ENCODE measurements at regions not wholly inside any gene's neighbourhood (a gene's known extent, or its start where the extent isn't known, plus 50 kb on each side); places are given as distances from the start of the nearest gene placed in this dataset.
"Not testable (repeated sequence)": the region's sequence is repeated elsewhere in the genome, so short reads cannot be mapped to it uniquely, and the experiment has no call there.

DNA sequence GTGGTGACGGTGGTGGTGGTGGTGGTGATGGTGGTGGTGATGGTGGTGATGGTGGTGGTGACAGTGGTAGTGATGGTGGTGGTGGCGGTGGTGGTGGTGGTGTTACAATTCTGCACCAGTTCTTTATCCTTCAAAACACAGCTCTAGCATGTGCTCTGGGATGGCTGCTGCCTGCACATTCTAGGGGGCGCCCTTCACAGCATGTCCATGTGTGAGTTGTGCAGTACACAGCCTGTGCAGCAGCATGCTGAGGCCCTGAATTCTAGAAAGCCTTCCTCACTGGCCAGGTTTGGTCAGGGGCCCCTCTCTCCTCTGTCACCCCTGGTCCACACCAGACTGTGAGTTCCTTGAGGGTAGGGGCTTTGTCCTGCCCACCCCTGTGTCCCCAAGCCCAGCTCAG lies 67.7 kb downstream of the MATN1 start:
- TF ChIP-seq, protein P1, sequence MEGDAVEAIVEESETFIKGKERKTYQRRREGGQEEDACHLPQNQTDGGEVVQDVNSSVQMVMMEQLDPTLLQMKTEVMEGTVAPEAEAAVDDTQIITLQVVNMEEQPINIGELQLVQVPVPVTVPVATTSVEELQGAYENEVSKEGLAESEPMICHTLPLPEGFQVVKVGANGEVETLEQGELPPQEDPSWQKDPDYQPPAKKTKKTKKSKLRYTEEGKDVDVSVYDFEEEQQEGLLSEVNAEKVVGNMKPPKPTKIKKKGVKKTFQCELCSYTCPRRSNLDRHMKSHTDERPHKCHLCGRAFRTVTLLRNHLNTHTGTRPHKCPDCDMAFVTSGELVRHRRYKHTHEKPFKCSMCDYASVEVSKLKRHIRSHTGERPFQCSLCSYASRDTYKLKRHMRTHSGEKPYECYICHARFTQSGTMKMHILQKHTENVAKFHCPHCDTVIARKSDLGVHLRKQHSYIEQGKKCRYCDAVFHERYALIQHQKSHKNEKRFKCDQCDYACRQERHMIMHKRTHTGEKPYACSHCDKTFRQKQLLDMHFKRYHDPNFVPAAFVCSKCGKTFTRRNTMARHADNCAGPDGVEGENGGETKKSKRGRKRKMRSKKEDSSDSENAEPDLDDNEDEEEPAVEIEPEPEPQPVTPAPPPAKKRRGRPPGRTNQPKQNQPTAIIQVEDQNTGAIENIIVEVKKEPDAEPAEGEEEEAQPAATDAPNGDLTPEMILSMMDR (IDR thresholded peaks at IDR 0.05; ENCODE audit: low read depth, low read length) = no peak
- Histone ChIP-seq H3K27me3 (ENCODE audit: insufficient read depth, low read depth, severe bottlenecking) (no peaks in the 10 kb centered on the region), H3K27ac (no peak overlapping the region), H3K4me3 (ENCODE audit: low read depth, low read length) (no peak overlapping the region), H3K9me3 (ENCODE audit: severe bottlenecking) (no peaks in the 10 kb centered on the region), H3K36me3 (no peaks in the 10 kb centered on the region)
- no peak for DNase-seq

DNA sequence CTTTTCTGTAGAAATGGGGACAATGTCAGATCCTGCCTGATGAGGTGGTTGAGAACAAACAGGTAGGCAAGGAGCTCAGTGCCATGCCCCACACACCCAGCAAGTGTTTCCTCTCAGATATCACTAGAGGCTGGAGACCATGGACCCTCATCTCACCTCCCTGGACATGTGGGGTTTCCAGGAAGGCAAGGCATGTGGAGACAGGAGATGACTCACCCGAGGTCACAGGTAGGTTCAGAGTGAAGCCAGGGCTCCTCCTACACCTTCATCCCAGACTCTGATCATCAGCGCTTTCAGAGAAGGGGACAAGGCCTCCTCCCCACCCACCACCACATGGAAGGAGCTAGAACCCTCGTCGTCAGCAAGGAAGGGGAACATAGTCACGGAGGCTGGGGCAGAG lies 69.2 kb downstream of the MATN1 start:
- Histone ChIP-seq H3K36me3 (no peaks in the 10 kb centered on the region), H3K4me3 (ENCODE audit: low read depth, low read length) (no peak overlapping the region), H3K27me3 (ENCODE audit: insufficient read depth, low read depth, severe bottlenecking) (no peaks in the 10 kb centered on the region), H3K27ac (no peak overlapping the region), H3K9me3 (ENCODE audit: severe bottlenecking) (no peaks in the 10 kb centered on the region)
- TF ChIP-seq, protein P1 (IDR thresholded peaks at IDR 0.05; ENCODE audit: low read depth, low read length) = no peak
- no peak for DNase-seq

DNA sequence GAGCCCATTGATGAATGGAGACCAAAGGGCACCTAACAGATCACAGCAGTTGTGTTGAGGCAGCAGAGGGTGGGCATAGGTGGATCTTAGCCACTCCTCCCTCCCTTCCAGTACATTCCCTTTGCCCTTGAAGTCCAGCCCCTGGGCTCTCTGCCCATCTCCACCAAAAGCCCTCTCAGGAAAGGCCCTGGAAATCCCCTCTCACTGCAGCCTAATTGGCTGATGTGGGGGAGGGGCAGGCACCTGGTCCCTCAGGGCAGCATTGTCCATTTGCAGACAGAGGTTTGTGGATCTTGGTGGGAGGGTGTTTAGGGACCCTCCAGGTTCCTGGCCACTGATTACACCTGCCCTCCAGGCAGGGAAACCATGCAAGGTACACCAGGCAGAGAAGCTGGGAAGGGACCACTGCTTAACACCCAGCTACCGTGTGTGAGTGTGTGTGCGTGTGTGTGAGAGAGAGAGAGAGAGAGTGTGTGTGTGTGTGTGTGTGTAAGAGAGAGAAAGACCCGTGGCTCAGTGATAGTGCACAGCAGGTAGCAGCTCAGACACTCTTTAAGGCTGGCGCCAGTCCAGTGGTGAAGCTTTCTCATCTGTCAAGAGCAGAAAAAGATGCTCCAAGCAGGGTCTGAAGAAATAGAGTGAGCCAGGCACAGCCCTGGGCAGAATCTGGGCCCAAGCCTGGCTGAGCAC lies 71.1 kb downstream of the MATN1 start:
- Histone ChIP-seq H3K9me3 (ENCODE audit: severe bottlenecking) (no peaks in the 10 kb centered on the region), H3K4me3 (ENCODE audit: low read depth, low read length) (no peak overlapping the region), H3K27ac (no peak overlapping the region), H3K27me3 (ENCODE audit: insufficient read depth, low read depth, severe bottlenecking) (no peaks in the 10 kb centered on the region), H3K36me3 (no peaks in the 10 kb centered on the region)
- TF ChIP-seq, protein P1 (IDR thresholded peaks at IDR 0.05; ENCODE audit: low read depth, low read length) = no peak
- no peak for DNase-seq

DNA sequence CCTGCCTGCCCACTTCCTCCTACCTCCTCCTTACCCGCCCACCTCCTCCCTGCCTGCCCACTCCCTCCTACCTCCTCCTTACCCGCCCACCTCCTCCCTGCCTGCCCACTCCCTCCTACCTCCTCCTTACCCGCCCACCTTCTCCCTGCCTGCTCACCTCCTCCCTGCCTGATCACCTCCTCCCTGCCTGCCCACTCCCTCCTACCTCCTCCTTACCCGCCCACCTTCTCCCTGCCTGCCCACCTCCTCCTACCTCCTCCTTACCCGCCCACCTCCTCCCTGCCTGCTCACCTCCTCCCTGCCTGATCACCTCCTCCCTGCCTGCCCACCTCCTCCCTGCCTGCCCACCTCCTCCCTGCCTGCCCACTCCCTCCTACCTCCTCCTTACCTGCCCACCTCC lies 72.0 kb downstream of the MATN1 start:
- H3K36me3 ChIP-seq; H3K27ac ChIP-seq; DNase-seq; H3K4me3 ChIP-seq (ENCODE audit: low read depth, low read length); H3K27me3 ChIP-seq (ENCODE audit: insufficient read depth, low read depth, severe bottlenecking); H3K9me3 ChIP-seq (ENCODE audit: severe bottlenecking): not testable (repeated sequence)

DNA sequence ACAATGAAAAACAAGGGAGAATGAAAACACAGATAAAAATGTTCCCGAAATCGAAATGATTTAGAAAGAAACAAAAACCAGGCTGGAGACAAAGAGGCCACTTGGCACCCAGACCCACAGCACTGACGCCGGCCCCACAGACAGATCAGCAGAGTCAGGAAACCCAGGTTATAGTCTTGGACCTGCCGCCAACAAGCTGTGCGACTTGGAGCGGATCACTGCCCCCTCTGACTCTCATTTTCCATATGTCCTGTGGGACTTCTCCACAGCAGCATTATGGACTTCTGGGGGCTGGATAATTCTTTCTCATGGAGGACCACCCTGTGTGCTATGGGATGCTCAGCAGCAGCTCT lies 72.4 kb downstream of the MATN1 start:
- no peak for DNase-seq
- Histone ChIP-seq H3K27ac (no peak overlapping the region), H3K36me3 (no peaks in the 10 kb centered on the region), H3K27me3 (ENCODE audit: insufficient read depth, low read depth, severe bottlenecking) (no peaks in the 10 kb centered on the region), H3K9me3 (ENCODE audit: severe bottlenecking) (no peaks in the 10 kb centered on the region), H3K4me3 (ENCODE audit: low read depth, low read length) (no peak overlapping the region)
- TF ChIP-seq, protein P1 (IDR thresholded peaks at IDR 0.05; ENCODE audit: low read depth, low read length) = no peak

DNA sequence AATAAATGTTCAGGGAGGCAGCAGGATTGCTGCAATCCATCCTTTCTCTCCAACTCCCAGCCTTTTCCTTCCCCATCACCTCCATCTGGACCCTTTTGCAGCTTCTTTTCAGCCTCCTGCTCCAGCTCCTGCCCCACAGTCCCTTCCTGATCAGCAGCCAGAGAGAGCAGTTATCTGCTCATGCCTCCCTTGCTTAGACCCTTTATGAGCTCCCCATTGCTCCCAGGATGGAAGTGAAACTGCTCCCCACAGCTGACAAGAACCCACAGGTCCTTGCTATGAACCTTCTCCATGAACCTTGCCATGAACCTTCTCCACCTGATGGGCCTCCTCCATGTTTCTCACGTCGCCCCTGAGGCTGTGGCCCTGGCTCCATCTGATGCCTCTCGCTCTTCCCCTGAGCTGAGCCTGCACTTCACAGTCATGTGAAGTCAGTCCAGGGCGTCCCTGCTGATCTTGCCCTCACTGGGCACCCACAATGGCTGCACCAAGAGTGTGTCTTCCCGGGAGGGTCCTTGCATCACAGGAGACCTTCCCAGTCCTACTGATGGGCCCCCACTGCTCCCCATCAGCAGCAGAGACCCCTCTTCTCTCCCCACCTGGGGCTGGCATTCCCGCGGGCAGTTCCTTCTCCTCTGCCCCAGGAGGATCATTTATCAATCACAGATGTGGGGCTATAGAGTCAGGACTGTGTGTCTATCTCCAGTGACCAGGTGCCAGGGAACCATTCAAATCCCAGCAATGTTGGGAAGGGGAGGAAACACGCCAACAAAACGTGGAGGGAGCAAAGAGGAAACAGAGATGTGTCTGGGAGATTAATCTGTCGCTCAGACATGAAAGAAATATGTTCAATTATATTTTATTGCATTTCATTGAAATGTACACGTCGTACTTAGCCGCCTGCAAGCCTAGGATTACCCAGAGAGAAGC lies 73.1 kb downstream of the MATN1 start:
- Histone ChIP-seq H3K4me3 (ENCODE audit: low read depth, low read length) (no peak overlapping the region), H3K27me3 (ENCODE audit: insufficient read depth, low read depth, severe bottlenecking) (no peaks in the 10 kb centered on the region), H3K27ac (no peak overlapping the region), H3K9me3 (ENCODE audit: severe bottlenecking) (no peaks in the 10 kb centered on the region), H3K36me3 (no peaks in the 10 kb centered on the region)
- DNase-seq = no peak
- TF ChIP-seq, protein P1 (IDR thresholded peaks at IDR 0.05; ENCODE audit: low read depth, low read length) = no peak
